ENCODE measurements at regions not wholly inside any gene's neighbourhood (a gene's known extent, or its start where the extent isn't known, plus 50 kb on each side); places are given as distances from the start of the nearest gene placed in this dataset.

DNA sequence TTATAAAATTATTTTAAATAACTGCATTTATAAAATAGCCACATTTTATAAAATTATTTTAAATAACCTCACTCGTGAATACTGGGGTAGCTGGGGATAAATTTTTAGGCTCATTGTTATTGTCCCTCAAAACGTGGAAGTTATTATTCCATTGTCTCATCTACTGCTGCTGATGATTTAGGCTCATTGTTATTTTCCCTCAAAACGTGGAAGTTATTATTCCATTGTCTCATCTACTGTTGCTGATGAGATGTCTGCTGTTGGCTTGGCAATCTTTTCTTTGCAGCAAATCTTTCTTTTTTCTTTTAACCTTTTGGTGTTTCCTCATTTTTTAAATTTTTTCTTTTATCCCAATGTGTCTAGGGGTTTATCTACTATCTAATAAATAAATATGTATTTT is 182.6 kb upstream of the PZP start:
- Histone ChIP-seq H3K4me1 (no peaks in the 10 kb centered on the region), H3K9me3 (no peaks in the 10 kb centered on the region), H3K4me3 (no peak overlapping the region), H3K27ac (no peak overlapping the region), H3K4me2 (no peak overlapping the region)
- 39% methylated on average over 3 of the region's 3 CpGs for WGBS (ENCODE audit: missing lambda C conversion rate)
- ATAC-seq (no peak), FAIRE-seq (no peak), DNase-seq (ENCODE audit: low read depth in 1 of 2, low spot score in 1 of 2) (no peak)
- TF ChIP-seq MAZ (IDR thresholded peaks at IDR 0.05; ENCODE audit: borderline replicate concordance, low read depth, low read length) (no peak), CEBPB (IDR thresholded peaks at IDR 0.05) (no peak), RFX5 (IDR thresholded peaks at IDR 0.05) (no peak), SREBF2 (IDR thresholded peaks at IDR 0.05) (no peak), SMC3 (IDR thresholded peaks at IDR 0.05) (no peak), FOSB (CRISPR knock-in tag; IDR thresholded peaks at IDR 0.05) (no peak), USF2 (IDR thresholded peaks at IDR 0.05) (no peak), EHMT2 (IDR thresholded peaks at IDR 0.05; ENCODE audit: low read depth) (no peak), CBX2 (IDR thresholded peaks at IDR 0.05; ENCODE audit: borderline replicate concordance, low read depth) (no peak), EP300 (IDR thresholded peaks at IDR 0.05) (no peak), TP53 (CRISPR knock-in tag; IDR thresholded peaks at IDR 0.05) (no peak)
- TF ChIP-seq, protein P1, sequence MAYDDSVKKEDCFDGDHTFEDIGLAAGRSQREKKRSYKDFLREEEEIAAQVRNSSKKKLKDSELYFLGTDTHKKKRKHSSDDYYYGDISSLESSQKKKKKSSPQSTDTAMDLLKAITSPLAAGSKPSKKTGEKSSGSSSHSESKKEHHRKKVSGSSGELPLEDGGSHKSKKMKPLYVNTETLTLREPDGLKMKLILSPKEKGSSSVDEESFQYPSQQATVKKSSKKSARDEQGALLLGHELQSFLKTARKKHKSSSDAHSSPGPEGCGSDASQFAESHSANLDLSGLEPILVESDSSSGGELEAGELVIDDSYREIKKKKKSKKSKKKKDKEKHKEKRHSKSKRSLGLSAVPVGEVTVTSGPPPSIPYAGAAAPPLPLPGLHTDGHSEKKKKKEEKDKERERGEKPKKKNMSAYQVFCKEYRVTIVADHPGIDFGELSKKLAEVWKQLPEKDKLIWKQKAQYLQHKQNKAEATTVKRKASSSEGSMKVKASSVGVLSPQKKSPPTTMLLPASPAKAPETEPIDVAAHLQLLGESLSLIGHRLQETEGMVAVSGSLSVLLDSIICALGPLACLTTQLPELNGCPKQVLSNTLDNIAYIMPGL (CRISPR knock-in tag; IDR thresholded peaks at IDR 0.05; ENCODE audit: borderline replicate concordance): no peak
- CTCF ChIA-PET: no interaction called here
- POLR2A ChIA-PET: no interaction called here

DNA sequence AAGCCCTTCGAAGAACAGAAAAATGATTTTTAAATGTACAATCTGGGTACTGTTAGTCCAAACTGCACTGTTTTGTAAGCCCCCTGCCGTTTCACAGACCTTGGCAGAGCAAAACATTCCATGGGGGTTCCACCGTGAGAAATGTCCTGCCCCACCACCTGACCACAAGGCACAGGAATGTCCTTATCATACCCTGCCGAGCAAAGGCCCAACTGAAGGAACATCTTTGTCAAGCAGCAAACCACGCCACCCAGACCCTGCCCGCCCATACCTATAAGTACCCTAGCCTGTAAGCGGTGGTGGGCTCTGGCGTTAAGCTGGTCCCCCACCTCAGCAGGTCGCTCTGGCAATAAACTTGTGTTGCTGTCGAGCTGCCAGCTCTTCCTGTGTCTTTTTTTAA is 181.6 kb upstream of the PZP start:
- 73% methylated on average over 10 of the region's 10 CpGs for WGBS (ENCODE audit: missing lambda C conversion rate)

DNA sequence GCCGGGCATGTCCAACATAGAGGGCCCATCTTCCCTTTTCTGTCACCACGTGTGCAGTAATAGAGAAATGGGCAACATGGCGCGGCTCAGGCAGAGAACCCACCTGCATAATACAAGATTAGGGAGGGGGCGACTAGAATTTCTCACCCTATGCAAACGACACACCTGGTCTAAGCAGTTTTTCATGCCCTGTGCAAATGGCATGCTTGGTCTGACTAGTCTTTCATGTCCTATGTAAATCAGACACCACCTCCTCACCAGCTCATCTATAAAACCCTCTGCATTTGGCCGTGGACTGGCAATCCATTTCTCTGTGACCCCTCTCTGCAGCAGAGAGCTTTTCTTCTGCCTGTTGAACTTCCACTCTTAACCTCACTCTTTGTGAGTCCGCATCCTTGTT is 180.2 kb upstream of the PZP start:
- WGBS (ENCODE audit: missing lambda C conversion rate): 66% methylated on average over 8 of the region's 8 CpGs
- FAIRE-seq (no peak), ATAC-seq (no peak), DNase-seq (ENCODE audit: low read depth in 1 of 2, low spot score in 1 of 2) (no peak)
- no peak overlapping the region for H3K27ac ChIP-seq
- H3K4me2 ChIP-seq: no peak overlapping the region
- H3K9me3 ChIP-seq: no peaks in the 10 kb centered on the region
- POLR2A ChIA-PET: no interaction called here
- H3K4me1 ChIP-seq: no peaks in the 10 kb centered on the region
- TF ChIP-seq BHLHE40 (IDR thresholded peaks at IDR 0.05; ENCODE audit: low read depth, low read length) (no peak), MAFK (IDR thresholded peaks at IDR 0.05; ENCODE audit: partially characterized antibody) (no peak), HOXA7 (CRISPR knock-in tag; IDR thresholded peaks at IDR 0.05) (no peak), TFCP2L1 (CRISPR knock-in tag; IDR thresholded peaks at IDR 0.05) (no peak), CBX2 (IDR thresholded peaks at IDR 0.05; ENCODE audit: borderline replicate concordance, low read depth) (no peak), RCOR1 (IDR thresholded peaks at IDR 0.05; ENCODE audit: low read depth, low read length) (no peak), RNF2 (IDR thresholded peaks at IDR 0.05; ENCODE audit: borderline replicate concordance, low read depth) (no peak), FOSL2 (IDR thresholded peaks at IDR 0.05) (no peak), FOSL2 (CRISPR knock-in tag; IDR thresholded peaks at IDR 0.05) (no peak)
- TF ChIP-seq, protein P2, sequence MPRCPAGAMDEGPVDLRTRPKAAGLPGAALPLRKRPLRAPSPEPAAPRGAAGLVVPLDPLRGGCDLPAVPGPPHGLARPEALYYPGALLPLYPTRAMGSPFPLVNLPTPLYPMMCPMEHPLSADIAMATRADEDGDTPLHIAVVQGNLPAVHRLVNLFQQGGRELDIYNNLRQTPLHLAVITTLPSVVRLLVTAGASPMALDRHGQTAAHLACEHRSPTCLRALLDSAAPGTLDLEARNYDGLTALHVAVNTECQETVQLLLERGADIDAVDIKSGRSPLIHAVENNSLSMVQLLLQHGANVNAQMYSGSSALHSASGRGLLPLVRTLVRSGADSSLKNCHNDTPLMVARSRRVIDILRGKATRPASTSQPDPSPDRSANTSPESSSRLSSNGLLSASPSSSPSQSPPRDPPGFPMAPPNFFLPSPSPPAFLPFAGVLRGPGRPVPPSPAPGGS (IDR thresholded peaks at IDR 0.05): no peak
- TF ChIP-seq, protein P3, sequence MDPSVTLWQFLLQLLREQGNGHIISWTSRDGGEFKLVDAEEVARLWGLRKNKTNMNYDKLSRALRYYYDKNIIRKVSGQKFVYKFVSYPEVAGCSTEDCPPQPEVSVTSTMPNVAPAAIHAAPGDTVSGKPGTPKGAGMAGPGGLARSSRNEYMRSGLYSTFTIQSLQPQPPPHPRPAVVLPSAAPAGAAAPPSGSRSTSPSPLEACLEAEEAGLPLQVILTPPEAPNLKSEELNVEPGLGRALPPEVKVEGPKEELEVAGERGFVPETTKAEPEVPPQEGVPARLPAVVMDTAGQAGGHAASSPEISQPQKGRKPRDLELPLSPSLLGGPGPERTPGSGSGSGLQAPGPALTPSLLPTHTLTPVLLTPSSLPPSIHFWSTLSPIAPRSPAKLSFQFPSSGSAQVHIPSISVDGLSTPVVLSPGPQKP (IDR thresholded peaks at IDR 0.05; ENCODE audit: low read depth, low read length): no peak
- CTCF ChIA-PET: no interaction called here
- H3K4me3 ChIP-seq: no peak overlapping the region

More for the DNA sequence above, 181.6 kb upstream of the PZP start:
- no peak for TF ChIP-seq JUNB (IDR thresholded peaks at IDR 0.05)
- TF ChIP-seq USF2 (IDR thresholded peaks at IDR 0.05): no peak
- no peak for TF ChIP-seq EHF (CRISPR knock-in tag; IDR thresholded peaks at IDR 0.05)
- no peak for TF ChIP-seq RNF2 (IDR thresholded peaks at IDR 0.05; ENCODE audit: borderline replicate concordance, low read depth)
- no peak for TF ChIP-seq ZC3H11A (IDR thresholded peaks at IDR 0.05)
- no peak for TF ChIP-seq POLR2AphosphoS2 (conservative IDR thresholded peaks at IDR 0.05; ENCODE audit: low read length)
- no peak for TF ChIP-seq FOSB (CRISPR knock-in tag; IDR thresholded peaks at IDR 0.05)
- no peak for TF ChIP-seq KDM1A (IDR thresholded peaks at IDR 0.05; ENCODE audit: low read depth)
- TF ChIP-seq MAFK (IDR thresholded peaks at IDR 0.05; ENCODE audit: partially characterized antibody): no peak
- no peak for TF ChIP-seq HOXB13 (CRISPR knock-in tag; IDR thresholded peaks at IDR 0.05; ENCODE audit: low read depth)
- TF ChIP-seq RARB (CRISPR knock-in tag; IDR thresholded peaks at IDR 0.05): no peak
- no peak for TF ChIP-seq PHF8 (IDR thresholded peaks at IDR 0.05; ENCODE audit: borderline replicate concordance, low read depth)
- ATAC-seq (no peak), FAIRE-seq (no peak), DNase-seq (ENCODE audit: low read depth in 1 of 2, low spot score in 1 of 2) (no peak)
- Histone ChIP-seq H3K4me1 (no peaks in the 10 kb centered on the region), H3K4me3 (no peak overlapping the region), H3K27ac (no peak overlapping the region), H3K9me3 (no peaks in the 10 kb centered on the region), H3K4me2 (no peak overlapping the region)
- CTCF ChIA-PET: no interaction called here
- POLR2A ChIA-PET: no interaction called here

Measured in A549 (cell line).